NCI-H510A (cell line): ENCODE measurements at regions not wholly inside any gene's neighbourhood (a gene's known extent, or its start where the extent isn't known, plus 50 kb on each side); places are given as distances from the start of the nearest gene placed in this dataset.

ENCODE experiments used
- DNase-seq: peaks from one replicate; lab custom pipeline; 2025; lab: John Stamatoyannopoulos, UW

- no peak for DNase-seq
These were observed 1293.9 kb downstream of the JRKL start for GRCh38 chr11:97683733-97684132.

- DNase-seq: no peak
These were observed 1295.0 kb downstream of the JRKL start for GRCh38 chr11:97684486-97685439.

GRCh38 chr11:97685695-97686094 is 1295.9 kb downstream of the JRKL start:
- no peak for DNase-seq

GRCh38 chr11:97687111-97687510 is 1297.3 kb downstream of the JRKL start:
- DNase-seq: no peak

- DNase-seq: no peak
These were observed 1301.2 kb downstream of the JRKL start for GRCh38 chr11:97691061-97691460.

GRCh38 chr11:97702951-97703350 is 1313.1 kb downstream of the JRKL start:
- DNase-seq: no peak

- DNase-seq: no peak
These were observed 1314.0 kb downstream of the JRKL start for GRCh38 chr11:97703851-97704250.

- peak; percentile 21 for DNase-seq
These were observed 1315.3 kb upstream of the CNTN5 start for GRCh38 chr11:97705441-97705840.

- no peak for DNase-seq
These were observed 1302.8 kb upstream of the CNTN5 start for GRCh38 chr11:97717922-97718321.

GRCh38 chr11:97722065-97722464 is 1298.7 kb upstream of the CNTN5 start:
- DNase-seq: no peak

GRCh38 chr11:97722721-97723120 is 1298.0 kb upstream of the CNTN5 start:
- no peak for DNase-seq

- DNase-seq: no peak
These were observed 1291.0 kb upstream of the CNTN5 start for GRCh38 chr11:97729546-97730272.

- DNase-seq: no peak
These were observed 1288.6 kb upstream of the CNTN5 start for GRCh38 chr11:97732011-97732632.

- no peak for DNase-seq
These were observed 1282.0 kb upstream of the CNTN5 start for GRCh38 chr11:97738751-97739150.

- DNase-seq: no peak
These were observed 1280.6 kb upstream of the CNTN5 start for GRCh38 chr11:97739932-97740800.

- no peak for DNase-seq
These were observed 1280.0 kb upstream of the CNTN5 start for GRCh38 chr11:97740801-97741151.

GRCh38 chr11:97742717-97743116 is 1278.0 kb upstream of the CNTN5 start:
- DNase-seq: no peak

- DNase-seq: no peak
These were observed 1277.5 kb upstream of the CNTN5 start for GRCh38 chr11:97743205-97743742.

GRCh38 chr11:97745515-97746050 is 1275.2 kb upstream of the CNTN5 start:
- no peak for DNase-seq

GRCh38 chr11:97746818-97747217 is 1273.9 kb upstream of the CNTN5 start:
- no peak for DNase-seq

GRCh38 chr11:97751405-97751804 is 1269.3 kb upstream of the CNTN5 start:
- no peak for DNase-seq
